ENCODE measurements at regions not wholly inside any gene's neighbourhood (a gene's known extent, or its start where the extent isn't known, plus 50 kb on each side); places are given as distances from the start of the nearest gene placed in this dataset.
"Not testable (repeated sequence)": the region's sequence is repeated elsewhere in the genome, so short reads cannot be mapped to it uniquely, and the experiment has no call there.

DNA sequence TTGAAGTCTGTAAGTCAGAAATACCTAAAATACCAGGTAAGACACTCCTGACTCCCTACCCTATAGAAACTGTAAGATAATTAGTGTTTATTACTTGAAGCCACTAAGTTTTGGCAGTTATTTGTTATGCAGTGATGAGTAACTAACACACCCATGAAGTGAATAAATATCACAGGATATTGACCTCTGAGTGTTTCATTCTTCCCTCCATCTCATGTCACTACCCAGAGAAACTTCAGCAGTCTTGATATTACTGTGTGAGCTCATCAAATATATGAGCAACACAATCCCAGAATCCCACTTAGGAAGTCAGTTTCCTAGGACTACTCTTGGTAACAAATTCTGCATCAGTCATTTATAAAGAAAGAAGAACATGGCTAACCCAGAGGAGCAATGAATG, 529.7 kb downstream of the FBXO15 start:
- no peak for DNase-seq

DNA sequence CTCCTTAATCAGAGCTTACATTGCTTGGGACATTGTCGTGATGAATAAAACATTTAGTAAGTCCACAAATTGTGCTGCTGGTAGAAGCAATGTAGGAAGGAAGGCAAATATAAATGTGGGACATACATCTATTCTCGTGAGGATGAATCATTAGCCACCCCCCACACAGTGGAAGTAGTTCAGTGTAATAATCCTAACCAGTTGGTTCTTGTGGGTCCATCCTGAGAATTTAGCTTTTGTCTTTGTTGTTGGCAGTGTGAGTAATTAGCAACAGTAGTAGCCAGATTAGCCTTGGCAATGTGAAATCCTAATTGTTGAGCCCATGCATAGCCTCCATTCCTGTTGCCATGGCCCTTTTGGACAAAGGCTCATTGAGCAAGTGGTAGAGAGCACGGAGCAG, 532.1 kb downstream of the FBXO15 start:
- DNase-seq = no peak

DNA sequence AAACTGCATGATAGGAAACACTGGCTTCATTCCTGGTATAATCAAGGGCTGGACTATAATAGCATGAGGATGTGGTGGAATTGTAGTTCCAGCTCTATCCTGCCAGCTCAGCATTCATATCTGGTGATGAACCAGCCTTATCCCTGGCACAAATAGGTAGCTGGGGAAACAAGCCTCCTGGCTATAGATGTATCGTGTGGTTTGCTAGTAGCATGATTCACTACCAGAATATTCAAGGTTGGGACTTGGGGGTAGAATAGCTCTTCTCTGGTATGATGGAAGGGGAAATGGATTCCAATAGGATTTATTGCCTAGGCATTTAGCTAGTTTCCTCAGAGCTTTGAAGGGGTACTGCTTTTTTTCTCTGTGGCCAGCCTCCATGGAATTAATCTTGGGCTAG, 532.8 kb downstream of the FBXO15 start:
- DNase-seq = no peak

DNA sequence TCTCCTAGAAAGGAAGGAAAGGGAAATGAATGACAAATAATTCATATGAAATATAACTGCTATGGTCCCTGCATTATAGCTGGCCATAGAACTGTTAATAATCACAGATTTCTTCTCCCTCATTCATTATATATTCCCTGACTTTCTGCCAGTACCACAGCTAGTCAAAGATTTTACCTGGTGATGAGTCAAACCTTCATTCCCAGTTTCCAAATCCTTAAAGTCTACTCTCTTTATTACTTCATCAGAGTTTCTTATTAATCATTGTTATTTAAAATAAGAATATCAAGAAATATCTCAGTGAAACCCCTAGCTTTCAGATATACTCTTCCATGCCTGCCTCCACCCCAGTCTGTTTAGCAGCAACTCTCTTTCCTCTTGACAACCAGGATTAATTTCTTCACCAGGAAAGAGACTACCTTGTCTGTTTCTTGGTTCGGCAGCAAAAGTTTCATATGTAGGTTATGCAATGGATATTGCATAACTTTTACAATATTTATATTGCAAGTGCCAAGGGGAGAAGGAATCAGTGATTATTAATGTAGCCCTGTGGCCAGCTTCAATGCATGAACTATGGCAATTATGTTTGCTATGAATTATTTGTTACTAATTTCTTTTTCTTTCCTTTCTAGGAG, 533.8 kb downstream of the FBXO15 start:
- no peak for DNase-seq

DNA sequence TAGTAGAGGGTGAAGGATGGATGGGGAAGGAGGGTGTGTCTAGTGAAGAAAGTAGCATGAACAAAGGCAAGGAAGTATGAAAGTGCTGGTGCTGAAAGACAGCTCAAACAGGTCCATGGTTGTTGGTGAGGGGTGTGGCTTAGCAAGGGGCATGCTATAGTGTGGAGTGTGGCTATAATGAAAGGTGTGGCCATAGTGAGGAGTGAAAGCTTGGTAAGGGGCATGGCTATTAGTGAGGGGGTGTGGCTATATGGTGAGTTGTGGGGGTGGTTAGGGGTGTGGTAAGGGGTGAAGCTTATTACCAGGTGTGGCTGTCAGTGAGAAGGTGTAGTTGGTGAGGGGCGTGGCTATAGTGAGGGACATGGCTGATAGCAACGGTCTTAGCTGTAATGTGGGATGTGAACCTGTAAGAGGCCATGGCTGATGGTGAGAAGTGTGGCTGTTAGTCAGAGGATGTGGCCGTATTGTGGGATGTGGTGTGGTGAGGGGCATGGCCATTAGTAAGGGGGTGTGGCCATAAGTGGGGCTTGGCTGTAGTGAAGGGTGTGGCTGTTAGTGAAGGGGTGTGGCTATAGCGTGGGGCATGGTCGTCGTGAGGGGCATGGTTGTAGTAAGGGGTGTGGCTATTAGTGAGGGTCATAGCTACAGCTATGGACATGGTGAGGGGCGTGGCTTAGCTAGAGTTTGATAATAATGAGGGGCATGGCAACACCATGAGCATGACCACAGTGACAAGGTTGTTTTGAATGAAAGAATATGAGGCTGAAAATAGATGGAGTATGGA, 549.6 kb downstream of the FBXO15 start:
- DNase-seq = no peak

DNA sequence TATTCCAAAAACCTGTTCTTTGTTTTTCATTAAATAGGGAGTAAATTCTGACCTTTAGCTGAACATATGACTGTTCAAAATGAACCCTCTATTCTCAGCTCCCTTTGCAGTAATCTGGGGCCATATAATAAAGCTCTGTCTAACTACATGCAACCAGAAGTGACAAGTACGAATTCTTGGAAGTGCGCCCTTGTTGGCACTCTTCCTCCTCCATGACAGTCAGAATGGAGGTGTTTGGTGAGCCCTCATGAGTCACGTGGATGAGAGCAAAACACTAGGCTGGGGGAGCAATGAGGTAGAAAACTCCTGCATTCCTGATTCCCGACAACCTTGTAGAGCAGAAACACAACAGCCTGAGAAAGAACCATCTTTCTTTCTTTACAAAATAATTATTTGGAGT, 552.9 kb downstream of the FBXO15 start:
- DNase-seq = no peak

DNA sequence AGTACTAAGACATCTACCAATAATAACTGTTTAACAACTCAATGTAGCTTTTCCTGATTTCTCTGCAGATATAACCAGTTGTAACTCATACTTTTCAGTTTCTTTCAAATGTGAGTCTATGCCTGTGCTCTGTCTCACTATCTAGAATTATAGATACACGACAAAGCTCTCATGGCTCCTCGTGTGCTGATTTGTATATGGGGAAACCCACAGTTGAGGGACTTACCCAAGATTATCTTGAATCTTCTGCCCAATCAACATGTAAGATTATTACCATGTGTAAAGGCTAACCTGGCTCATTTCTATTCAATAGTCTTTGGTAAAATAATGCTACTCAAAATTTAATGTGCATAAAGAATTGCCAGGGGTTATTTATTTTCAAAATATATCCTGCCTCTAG, 554.4 kb downstream of the FBXO15 start:
- DNase-seq = no peak

DNA sequence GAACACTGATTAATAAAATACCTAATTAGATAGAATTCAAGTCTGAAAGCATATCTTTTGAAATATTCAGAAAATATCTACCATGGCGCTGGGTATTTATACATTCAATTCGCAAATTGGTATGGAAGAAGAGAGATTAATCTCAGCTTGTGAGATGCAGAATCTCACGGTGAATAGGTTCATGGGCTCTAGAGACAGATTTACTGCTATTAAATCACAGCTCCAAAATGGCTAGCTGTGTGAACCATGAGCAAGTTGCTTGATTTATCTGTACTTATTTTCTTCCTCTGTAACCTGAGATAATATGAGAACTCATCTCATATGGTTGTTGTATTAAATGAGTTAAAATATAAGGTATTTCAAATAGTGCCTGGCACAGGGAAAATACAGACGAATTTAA, 556.7 kb downstream of the FBXO15 start:
- DNase-seq = no peak

DNA sequence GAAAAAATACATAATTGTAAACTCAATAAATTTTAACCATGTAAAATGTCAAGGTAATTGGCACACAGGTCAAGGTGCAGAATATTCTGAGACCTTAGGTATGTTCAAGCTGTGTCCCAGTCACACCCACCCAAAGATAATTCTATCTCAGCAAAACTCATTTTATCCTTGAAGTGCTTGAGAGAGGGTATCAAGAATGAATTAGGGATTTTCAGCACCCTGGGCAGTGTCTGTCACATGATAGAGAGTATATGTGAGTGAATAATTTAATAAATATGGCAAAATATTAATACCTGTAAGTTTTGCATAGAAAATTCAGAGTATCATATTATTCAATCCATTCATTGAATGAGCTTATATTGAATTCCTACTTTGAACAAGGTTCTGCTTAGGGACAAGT, 567.9 kb downstream of the FBXO15 start:
- DNase-seq = no peak

DNA sequence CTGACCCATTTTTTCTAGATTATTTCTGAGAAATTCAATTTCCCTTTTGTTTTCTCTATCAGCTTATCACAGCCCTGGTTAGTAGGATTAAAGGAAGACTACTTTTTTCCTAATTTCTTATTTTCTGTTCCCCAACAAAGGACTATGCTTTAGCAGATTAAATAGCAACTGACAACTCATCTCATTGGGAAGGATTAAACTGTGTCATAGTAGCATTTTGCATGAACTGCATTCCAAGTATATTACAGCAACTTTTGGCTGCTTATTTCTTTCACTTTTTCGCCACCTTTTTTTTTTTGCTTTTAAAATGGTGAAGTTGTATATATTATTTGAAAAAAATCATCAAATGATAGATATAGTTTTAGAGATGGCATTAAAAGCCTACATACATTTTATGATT, 570.3 kb downstream of the FBXO15 start:
- DNase-seq = no peak

DNA sequence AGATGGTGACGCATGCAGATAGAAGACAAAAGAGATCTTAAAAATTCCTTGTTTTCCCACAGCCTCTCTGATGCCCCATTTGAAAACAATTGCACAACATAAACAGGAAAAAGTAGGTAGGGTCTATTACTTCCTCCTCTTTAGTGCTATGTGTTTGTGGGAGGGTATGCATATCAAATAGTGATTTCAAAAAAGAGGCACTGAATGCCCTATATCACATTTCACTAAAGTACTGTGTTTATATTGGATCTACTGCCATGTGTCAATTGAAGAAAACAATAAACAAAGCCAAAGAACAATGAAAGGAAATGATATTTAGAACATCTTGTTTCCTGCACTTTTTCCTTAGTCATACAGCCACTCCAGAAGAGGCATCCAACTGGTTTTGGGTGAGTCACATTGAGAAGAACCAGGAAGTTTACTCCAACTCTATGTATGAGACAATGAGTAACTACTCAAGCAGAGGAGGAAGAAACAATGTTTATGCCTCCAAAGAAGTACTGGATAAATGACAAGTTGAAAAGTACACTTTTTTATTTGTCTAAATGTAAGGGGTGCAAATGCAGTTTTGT, 583.6 kb downstream of the FBXO15 start:
- DNase-seq = no peak

DNA sequence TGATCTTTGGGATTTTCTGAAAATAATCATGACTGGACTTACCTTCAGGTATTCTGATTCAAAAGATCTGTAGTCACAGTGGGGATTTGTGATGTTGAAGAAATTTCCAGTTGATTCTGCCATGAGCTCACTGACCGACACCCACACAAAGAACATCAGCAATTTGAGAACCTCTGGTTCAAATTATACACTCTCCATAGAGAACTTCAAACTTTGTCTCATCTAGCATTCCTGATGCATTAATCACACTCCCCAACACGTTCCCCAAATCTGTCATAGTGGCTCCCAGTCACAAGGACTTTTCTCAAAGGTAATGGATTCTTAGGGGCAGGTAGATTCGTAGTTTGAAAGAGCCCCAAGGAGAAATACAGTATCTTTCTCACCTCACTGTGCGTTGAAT, 584.3 kb downstream of the FBXO15 start:
- DNase-seq = no peak

DNA sequence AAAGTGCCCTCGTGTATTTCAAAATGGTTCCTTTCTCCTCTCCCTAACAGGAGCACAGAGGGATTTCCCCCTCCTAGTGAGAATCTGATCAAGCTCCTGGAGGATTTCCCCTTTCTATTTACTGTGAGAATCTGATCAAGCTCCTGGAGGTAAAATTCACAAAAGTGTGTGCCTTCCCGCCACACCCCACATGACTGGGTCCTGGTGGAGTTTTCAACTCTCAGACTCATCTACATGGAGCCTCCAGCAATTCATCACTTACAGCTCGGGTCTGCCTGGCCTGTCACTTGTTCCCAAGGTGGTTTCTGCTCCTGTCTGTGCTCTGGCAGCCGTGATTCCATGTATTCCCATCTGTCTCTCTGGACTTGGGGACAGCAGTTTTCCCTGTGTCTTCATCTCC, 590.7 kb downstream of the FBXO15 start:
- no peak for DNase-seq

DNA sequence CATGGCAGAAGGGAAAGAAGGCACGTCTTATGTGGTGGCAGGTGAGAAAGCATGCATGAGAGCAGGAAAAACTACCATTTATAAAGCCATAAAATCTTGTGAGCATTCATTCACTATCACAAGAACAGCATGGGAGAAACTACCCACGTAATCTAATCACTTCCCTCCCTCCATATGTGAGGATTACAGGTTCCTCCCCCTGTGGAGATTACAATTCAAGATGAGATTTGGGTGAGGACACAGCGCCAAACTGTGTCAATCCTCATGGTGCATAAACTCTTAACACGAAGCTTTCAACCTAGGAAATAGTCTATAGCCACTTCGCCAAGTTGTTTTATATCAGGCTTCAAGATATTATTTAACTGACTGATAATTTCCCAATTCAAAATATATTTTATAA, 595.5 kb downstream of the FBXO15 start:
- DNase-seq = no peak

DNA sequence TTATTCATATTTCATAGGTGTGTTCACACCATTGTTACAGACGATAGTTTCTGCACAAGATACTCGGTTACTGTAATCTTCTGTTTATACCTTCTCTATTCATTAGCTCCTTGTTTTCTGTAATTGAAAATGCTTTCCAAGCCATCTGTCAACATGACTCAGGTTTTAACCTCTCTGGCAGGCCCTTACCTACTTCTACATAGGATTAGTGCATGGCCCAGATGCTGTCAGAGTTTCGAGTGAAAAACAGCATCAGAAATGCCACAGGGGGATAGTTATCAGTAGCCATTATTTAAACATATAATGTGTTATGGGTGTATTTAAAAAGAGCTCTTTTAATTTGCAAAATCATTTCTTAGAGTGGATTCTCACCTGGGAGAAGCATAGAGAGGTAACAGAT, 596.4 kb downstream of the FBXO15 start:
- no peak for DNase-seq

DNA sequence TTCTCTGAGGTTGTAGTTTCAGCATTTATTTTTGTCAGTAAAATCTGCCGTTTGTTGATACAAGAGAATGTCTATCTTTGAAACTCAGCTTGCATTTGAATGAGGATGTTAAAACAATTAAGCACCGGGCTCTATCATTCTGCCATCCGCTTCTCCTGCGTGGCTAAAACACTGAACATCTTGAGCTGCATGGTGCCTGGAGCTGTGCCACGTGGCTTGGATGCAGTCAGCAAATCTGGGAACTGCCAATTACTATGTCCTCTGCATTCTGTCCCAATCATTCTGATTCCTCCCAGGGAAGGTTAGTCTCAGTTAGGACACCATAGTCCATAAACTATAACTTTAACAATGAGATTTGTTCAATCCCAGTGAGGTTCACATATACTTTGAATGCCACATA, 598.4 kb downstream of the FBXO15 start:
- DNase-seq = no peak

DNA sequence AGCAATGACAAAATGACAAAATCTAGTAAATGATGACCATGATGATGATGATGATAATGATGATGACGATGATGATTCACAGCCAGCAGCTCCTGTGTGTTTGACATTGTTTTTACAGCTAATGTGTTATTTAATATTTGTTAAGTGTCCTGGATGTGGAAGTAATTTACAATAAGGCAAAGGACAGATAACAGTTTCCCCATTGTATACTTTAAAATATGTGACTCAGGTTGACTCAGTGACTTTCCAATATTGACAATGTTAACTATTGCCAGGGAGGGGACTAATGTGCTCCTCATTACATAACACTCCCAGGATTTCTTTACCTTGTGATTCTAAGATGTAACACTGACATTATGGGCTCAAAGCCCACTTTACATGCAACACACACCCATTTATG, 602.2 kb downstream of the FBXO15 start:
- DNase-seq = no peak

DNA sequence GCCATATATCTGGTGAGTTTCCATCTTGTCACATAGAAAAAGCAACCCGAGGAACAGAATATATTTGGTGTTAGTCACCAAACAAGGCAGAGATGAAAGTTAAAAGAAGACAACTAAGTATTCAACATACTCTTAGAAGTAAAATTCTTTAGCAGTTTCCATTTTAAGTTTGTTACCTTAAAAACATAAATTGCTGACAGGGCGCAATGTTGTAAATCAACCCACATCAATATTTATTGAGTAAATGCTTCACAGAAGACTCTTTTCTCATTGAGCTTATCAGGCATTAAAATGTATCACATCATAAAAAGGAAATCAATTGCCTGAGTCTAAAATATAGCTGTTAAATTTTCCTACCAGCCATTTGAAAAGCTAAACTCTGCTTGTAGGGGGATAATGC, 603.0 kb downstream of the FBXO15 start:
- DNase-seq = no peak

DNA sequence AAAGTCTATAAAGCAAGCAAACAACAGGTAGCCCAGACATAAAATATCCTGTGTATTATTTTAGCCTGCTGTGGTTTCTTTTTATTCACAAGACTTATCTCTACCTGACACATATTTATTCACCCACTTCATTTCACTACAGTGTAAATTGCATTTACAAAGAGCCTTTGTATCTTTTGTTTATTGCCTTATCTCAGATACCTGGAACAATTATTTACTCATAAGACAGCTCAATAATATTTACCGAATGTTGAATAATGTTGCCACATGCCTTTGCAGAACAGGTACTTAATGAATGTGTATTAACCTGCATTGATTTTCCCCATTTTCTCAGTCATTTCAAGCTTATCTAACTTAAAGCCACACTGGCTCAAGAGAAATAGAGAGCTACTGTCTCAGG, 603.6 kb downstream of the FBXO15 start:
- no peak for DNase-seq

DNA sequence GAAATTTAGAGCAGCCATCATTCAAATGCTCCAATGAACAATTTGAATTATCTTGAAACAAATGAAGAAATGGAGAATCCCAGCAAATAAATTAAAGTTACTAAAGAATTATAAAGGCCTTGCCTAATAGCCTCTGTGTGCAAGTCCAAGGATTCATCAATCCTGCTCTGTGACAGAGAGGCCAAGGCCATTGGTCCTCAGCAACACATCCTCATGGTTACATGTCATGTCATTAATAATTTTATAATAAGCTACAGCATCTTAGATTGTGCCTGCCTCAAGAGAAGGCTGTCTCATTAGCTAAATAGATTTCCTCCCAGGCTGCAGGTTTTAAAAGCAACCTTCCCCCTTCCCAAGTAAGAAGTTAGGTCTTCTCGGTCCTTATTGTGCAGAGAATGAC, 611.6 kb downstream of the FBXO15 start:
- no peak for DNase-seq

DNA sequence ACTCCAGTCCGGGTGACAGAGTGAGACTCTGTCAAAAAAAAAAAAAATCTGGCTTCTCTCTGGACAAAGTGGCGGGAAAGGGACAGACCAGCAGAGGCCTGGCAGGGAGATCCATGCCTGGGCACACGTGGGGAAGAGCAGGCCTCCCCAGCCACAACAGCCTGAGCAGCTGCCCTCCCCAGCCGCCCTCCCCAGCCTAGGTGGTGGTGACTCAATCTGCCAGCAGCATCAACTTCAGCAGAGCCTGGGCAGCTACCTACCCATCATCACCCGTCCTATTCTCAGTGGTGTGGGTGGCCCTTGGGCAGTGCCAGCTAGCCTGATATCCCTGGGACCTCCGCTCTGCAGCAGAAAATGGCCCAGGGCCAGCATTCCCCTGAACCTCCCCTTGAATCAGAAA, 612.4 kb downstream of the FBXO15 start:
- no peak for DNase-seq

DNA sequence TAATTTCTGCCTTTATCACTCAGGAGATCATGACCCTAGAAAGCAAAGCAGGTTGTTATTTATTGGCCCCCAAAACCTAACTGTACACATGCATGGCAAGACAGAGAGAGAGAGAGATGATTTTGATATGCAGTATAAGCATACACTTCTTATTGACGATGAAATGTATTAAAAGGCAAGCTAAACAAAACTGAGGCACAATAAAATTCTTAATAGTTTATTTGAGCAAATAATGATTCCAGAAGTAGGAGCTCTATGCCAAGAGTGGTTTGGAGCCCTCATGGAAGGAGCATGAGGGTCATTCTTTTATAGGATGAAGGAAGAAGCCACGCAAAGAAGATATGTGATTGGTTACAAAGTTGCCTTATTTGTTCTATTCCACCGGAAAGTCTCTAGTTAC, 616.0 kb downstream of the FBXO15 start:
- no peak for DNase-seq

DNA sequence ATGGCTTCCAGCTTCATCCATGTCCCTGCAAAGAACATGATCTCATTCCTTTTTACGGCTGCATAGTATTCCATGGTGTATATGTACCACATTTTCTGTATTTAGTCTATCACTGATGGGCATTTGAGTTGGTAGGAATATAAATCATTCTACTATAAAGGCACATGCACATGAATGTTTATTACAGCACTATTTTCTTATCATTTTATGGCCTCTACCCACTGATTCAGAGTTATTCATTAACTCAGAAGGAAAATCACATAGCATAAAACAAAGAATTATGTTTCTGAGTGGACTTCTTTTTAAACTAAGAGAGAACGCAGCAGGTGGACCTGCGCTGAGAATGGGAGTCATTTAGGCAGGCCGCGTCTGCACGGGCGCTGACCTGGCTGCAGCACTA, 619.6 kb downstream of the FBXO15 start:
- DNase-seq = no peak

DNA sequence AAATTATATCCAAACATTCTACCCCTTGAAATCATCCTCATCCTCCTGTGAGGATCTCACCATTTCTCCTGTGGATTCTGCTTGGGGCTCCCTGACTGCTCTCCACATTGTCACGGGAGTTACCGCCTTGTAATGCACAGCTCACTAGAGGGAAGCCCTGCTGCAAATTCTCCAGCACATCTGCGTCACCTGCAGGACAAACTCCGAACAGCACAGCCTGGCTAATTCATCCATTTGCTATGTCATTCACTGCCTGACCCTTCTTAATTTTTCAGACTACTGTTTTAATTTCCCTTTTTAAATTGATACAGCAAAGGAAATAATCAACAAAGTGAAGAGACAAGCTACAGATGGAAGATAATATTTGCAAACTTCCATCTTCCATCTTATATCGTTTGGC, 627.4 kb downstream of the FBXO15 start:
- no peak for DNase-seq

DNA sequence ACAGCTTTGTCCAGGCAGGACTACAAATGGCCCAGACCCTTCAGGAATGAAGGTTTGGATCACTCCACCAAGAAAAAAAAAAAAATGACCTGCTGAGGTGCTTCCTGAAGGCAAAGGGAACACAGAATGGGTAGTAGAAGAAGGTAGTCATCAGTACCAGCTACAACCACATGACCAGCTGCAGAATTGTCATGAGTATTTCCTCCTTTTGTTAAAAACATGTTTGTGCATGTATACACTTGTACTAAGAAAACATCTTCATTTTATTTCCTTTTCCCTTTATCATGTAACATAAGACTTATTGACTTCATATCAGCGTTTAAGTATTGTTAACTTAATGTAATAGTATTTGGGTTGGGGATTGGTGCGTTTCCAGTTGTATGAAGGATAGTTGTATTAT, 631.6 kb downstream of the FBXO15 start:
- not testable (repeated sequence) for DNase-seq
